Tibial artery (tissue), 4 donors: ENCODE measurements at regions not wholly inside any gene's neighbourhood (a gene's known extent, or its start where the extent isn't known, plus 50 kb on each side); places are given as distances from the start of the nearest gene placed in this dataset.

Experiments
- DNase-seq, 2 donors: peaks; one replicate each; pipeline ENCODE4 v3.0.0-alpha.2; 2019
- H3K27ac ChIP-seq, 2 donors: fragments of 200-600 bp; sonication (generic) in 1 of 2; 1 replicate in 1 of 2; 2 replicates in 1 of 2; pipeline ENCODE4 v1.5.1; 2018 to 2019; ENCODE audit warnings: mild to moderate bottlenecking in 1 of 2
- H3K27me3 ChIP-seq, 2 donors: fragments of 200-600 bp; sonication (generic) in 1 of 2; one replicate each; pipeline versions ENCODE4 v1.5.1 to v1.6.0; 2016 to 2019
- H3K36me3 ChIP-seq, 3 donors: fragments of 200-600 bp; sonication (generic) in 2 of 3; one replicate each; pipeline ENCODE4 v1.5.1; 2016 to 2019; ENCODE audit warnings: mild to moderate bottlenecking in 2 of 3
- H3K4me1 ChIP-seq, 4 donors: fragments of 200-600 bp; sonication (generic) in 2 of 4; 1 replicate in 3 of 4; 2 replicates in 1 of 4; pipeline ENCODE4 v1.5.1; 2016 to 2019
- H3K4me3 ChIP-seq, 2 donors: fragments of 200-600 bp; sonication (generic) in 1 of 2; 1 replicate in 1 of 2; 2 replicates in 1 of 2; pipeline ENCODE4 v1.5.1; 2018 to 2019; ENCODE audit warnings: mild to moderate bottlenecking in 2 of 2
- H3K9me3 ChIP-seq, 3 donors: fragments of 200-600 bp; sonication (generic) in 1 of 3; one replicate each; pipeline ENCODE4 v1.5.1; 2016 to 2019
- CTCF ChIP-seq, 2 experiments: fragments of 200-600 bp in 1 of 2; fragments of 450-650 bp in 1 of 2; IDR thresholded peaks; one replicate each; pipeline ENCODE4 v1.5.1; 2017 to 2019; ENCODE audit warnings: antibody characterized with exemption in 2 of 2, mild to moderate bottlenecking in 1 of 2, moderate library complexity in 1 of 2
- intact Hi-C: fragments of 100-400 bp; cut with DNase I; formaldehyde crosslinking; loops from one replicate; pipeline ENCODE4 v1.15.0; 2023; ENCODE audit warnings: low total_unique reads

GRCh38 chrX:121635141-121635540 is 587.7 kb downstream of the GLUD2 start:
- H3K9me3 ChIP-seq, result no peaks in the 10 kb centered on the region
- intact Hi-C loops, result no loop called here
- no peaks in the 10 kb centered on the region for H3K36me3 ChIP-seq
- H3K27me3 ChIP-seq, result no peaks in the 10 kb centered on the region
- TF ChIP-seq CTCF (IDR thresholded peaks at IDR 0.05), result no peak
- no peak overlapping the region for H3K27ac ChIP-seq
- no peak overlapping the region for H3K4me3 ChIP-seq
- no peaks in the 10 kb centered on the region for H3K4me1 ChIP-seq
- DNase-seq, result no peak

GRCh38 chrX:121639781-121640180 is 592.4 kb downstream of the GLUD2 start:
- Histone ChIP-seq H3K4me3 (no peak overlapping the region), H3K36me3 (no peaks in the 10 kb centered on the region), H3K27me3 (no peaks in the 10 kb centered on the region), H3K9me3 (no peaks in the 10 kb centered on the region), H3K4me1 (no peaks in the 10 kb centered on the region), H3K27ac (no peak overlapping the region)
- DNase-seq, result no peak
- intact Hi-C loops, result no loop called here
- no peak for TF ChIP-seq CTCF (IDR thresholded peaks at IDR 0.05)

- H3K4me1 ChIP-seq, result no peaks in the 10 kb centered on the region
- no peaks in the 10 kb centered on the region for H3K9me3 ChIP-seq
- no peaks in the 10 kb centered on the region for H3K27me3 ChIP-seq
- no peak for TF ChIP-seq CTCF (IDR thresholded peaks at IDR 0.05)
- no peak overlapping the region for H3K4me3 ChIP-seq
- no peak overlapping the region for H3K27ac ChIP-seq
- intact Hi-C loops, result no loop called here
- DNase-seq, result no peak
- no peaks in the 10 kb centered on the region for H3K36me3 ChIP-seq
These were observed 594.1 kb downstream of the GLUD2 start for GRCh38 chrX:121641560-121641959.

- H3K27me3 ChIP-seq, result no peaks in the 10 kb centered on the region
- no peak overlapping the region for H3K27ac ChIP-seq
- H3K36me3 ChIP-seq, result no peaks in the 10 kb centered on the region
- no peak for TF ChIP-seq CTCF (IDR thresholded peaks at IDR 0.05)
- H3K9me3 ChIP-seq, result no peaks in the 10 kb centered on the region
- H3K4me3 ChIP-seq, result no peak overlapping the region
- intact Hi-C loops, result no loop called here
- DNase-seq, result no peak
- H3K4me1 ChIP-seq, result no peaks in the 10 kb centered on the region
These were observed 595.0 kb downstream of the GLUD2 start for GRCh38 chrX:121642415-121642814.

- no peak for DNase-seq
- no peak for TF ChIP-seq CTCF (IDR thresholded peaks at IDR 0.05)
- intact Hi-C loops, result no loop called here
- Histone ChIP-seq H3K36me3 (no peaks in the 10 kb centered on the region), H3K4me1 (peaks cover 0 to 3% (median 0%) of the 10 kb centered on the region in 4 donors), H3K4me3 (no peak overlapping the region), H3K27ac (no peak overlapping the region), H3K27me3 (no peaks in the 10 kb centered on the region), H3K9me3 (no peaks in the 10 kb centered on the region)
These were observed 602.0 kb downstream of the GLUD2 start for GRCh38 chrX:121649417-121649816.

GRCh38 chrX:121655276-121655675 is 607.9 kb downstream of the GLUD2 start:
- DNase-seq, result no peak
- Histone ChIP-seq H3K27ac (no peak overlapping the region), H3K27me3 (no peaks in the 10 kb centered on the region), H3K4me3 (no peak overlapping the region), H3K4me1 (no peaks in the 10 kb centered on the region), H3K36me3 (no peaks in the 10 kb centered on the region), H3K9me3 (no peaks in the 10 kb centered on the region)
- intact Hi-C loops, result no loop called here
- TF ChIP-seq CTCF (IDR thresholded peaks at IDR 0.05), result no peak
